Neuronal stem cell (in vitro differentiated cells): ENCODE measurements at regions not wholly inside any gene's neighbourhood (a gene's known extent, or its start where the extent isn't known, plus 50 kb on each side); places are given as distances from the start of the nearest gene placed in this dataset.

Experiments used
- DNase-seq: peaks from one replicate; pipeline ENCODE4 v3.0.0-alpha.2; 2013; ENCODE audit warnings: low spot score
- H2AFZ ChIP-seq: one replicate; pipeline ENCODE4 v1.6.1; 2013; ENCODE audit warnings: mild to moderate bottlenecking, low read length, inconsistent platforms
- H2AK5ac ChIP-seq: 2 replicates; pipeline ENCODE4 v1.6.1; 2013; ENCODE audit warnings: low read depth, mild to moderate bottlenecking, inconsistent platforms, low read length, moderate library complexity, mixed read lengths
- H2BK120ac ChIP-seq: 2 replicates; pipeline ENCODE4 v1.6.1; 2013; ENCODE audit warnings: low read depth, mild to moderate bottlenecking, inconsistent platforms, low read length, moderate library complexity, mixed read lengths
- H2BK12ac ChIP-seq: one replicate; pipeline ENCODE4 v1.6.1; 2013; ENCODE audit warnings: low read length, inconsistent platforms
- H2BK15ac ChIP-seq: 2 replicates; pipeline ENCODE4 v1.6.1; 2013; ENCODE audit warnings: mild to moderate bottlenecking, low read length, inconsistent platforms, mixed read lengths
- H2BK5ac ChIP-seq: one replicate; pipeline ENCODE4 v1.6.1; 2013; ENCODE audit warnings: inconsistent platforms, mild to moderate bottlenecking, low read length, moderate library complexity
- H3K14ac ChIP-seq: one replicate; pipeline ENCODE4 v1.6.1; 2013; ENCODE audit warnings: low read length, inconsistent platforms
- H3K18ac ChIP-seq: 2 replicates; pipeline ENCODE4 v1.6.1; 2013; ENCODE audit warnings: low read length, inconsistent platforms
- H3K23ac ChIP-seq: 2 replicates; pipeline ENCODE4 v1.6.1; 2013; ENCODE audit warnings: low read depth, mild to moderate bottlenecking, mixed read lengths, low read length, inconsistent platforms; ENCODE audit not compliant: poor library complexity
- H3K27ac ChIP-seq: replicated peaks from 3 replicates; pipeline ENCODE4 v1.5.1; 2013; ENCODE audit warnings: low read length, inconsistent platforms
- H3K27me3 ChIP-seq, 3 experiments: 2 replicates each; pipeline ENCODE4 v1.6.1; 2013; ENCODE audit warnings: low read length in 3 of 3, mild to moderate bottlenecking in 2 of 3, inconsistent platforms in 1 of 3, low read depth in 1 of 3, mixed read lengths in 1 of 3, moderate library complexity in 1 of 3; ENCODE audit not compliant: control insufficient read depth in 3 of 3, insufficient read depth in 3 of 3
- H3K36me3 ChIP-seq, 2 donors: replicated peaks in 1 of 2; 2 replicates each; pipeline ENCODE4 v1.6.1; 2013; ENCODE audit warnings: low read length in 2 of 2; ENCODE audit not compliant: control insufficient read depth in 2 of 2, insufficient read depth in 2 of 2
- H3K4ac ChIP-seq: 2 replicates; pipeline ENCODE4 v1.6.1; 2013; ENCODE audit warnings: inconsistent platforms, mild to moderate bottlenecking, low read length, moderate library complexity
- H3K4me1 ChIP-seq, 2 donors: 1 replicate in 1 of 2; 2 replicates in 1 of 2; pipeline ENCODE4 v1.6.1; 2013; ENCODE audit warnings: low read length in 2 of 2, low read depth in 1 of 2; ENCODE audit not compliant: control insufficient read depth in 2 of 2, insufficient read depth in 1 of 2
- H3K4me2 ChIP-seq: one replicate; pipeline ENCODE4 v1.6.1; 2013; ENCODE audit warnings: mild to moderate bottlenecking, low read length, inconsistent platforms; ENCODE audit not compliant: insufficient read depth, poor library complexity, severe bottlenecking
- H3K4me3 ChIP-seq, 2 donors: 2 replicates each; pipeline ENCODE4 v1.5.1; 2013; ENCODE audit warnings: low read length in 2 of 2, mild to moderate bottlenecking in 2 of 2, inconsistent platforms in 1 of 2, moderate library complexity in 1 of 2
- H3K79me1 ChIP-seq: one replicate; pipeline ENCODE4 v1.6.1; 2013; ENCODE audit warnings: low read depth, mild to moderate bottlenecking, inconsistent platforms, low read length, moderate library complexity
- H3K9ac ChIP-seq: one replicate; pipeline ENCODE4 v1.6.1; 2013; ENCODE audit warnings: mild to moderate bottlenecking, low read depth, low read length, inconsistent platforms; ENCODE audit not compliant: poor library complexity
- H3K9me3 ChIP-seq, 2 donors: replicated peaks in 1 of 2; 2 replicates each; pipeline versions ENCODE3 to v1.6.1; 2013; ENCODE audit warnings: low read length in 2 of 2, mild to moderate bottlenecking in 2 of 2, inconsistent platforms in 1 of 2, low read depth in 1 of 2, mixed read lengths in 1 of 2, moderate library complexity in 1 of 2; ENCODE audit not compliant: control insufficient read depth in 2 of 2, insufficient read depth in 1 of 2
- H4K8ac ChIP-seq: one replicate; pipeline ENCODE4 v1.6.1; 2013; ENCODE audit warnings: low read depth, mild to moderate bottlenecking, inconsistent platforms, low read length, moderate library complexity
- H4K91ac ChIP-seq: one replicate; pipeline ENCODE4 v1.6.1; 2013; ENCODE audit warnings: low read length, low read depth, mild to moderate bottlenecking, inconsistent platforms; ENCODE audit not compliant: poor library complexity
- WGBS, 2 donors: extraction: QIAGEN DNeasy Blood & Tissue Kit; methylation state at CpG; one replicate each; pipeline ENCODE4 v1.1.7; 2013; ENCODE audit warnings: missing lambda C conversion rate in 2 of 2, mixed read lengths in 1 of 2; ENCODE audit not compliant: insufficient read length in 2 of 2, insufficient replicate concordance in 1 of 2; ENCODE audit errors: extremely low coverage in 2 of 2; 5-methylcytosine and 5-hydroxymethylcytosine counted together

DNA sequence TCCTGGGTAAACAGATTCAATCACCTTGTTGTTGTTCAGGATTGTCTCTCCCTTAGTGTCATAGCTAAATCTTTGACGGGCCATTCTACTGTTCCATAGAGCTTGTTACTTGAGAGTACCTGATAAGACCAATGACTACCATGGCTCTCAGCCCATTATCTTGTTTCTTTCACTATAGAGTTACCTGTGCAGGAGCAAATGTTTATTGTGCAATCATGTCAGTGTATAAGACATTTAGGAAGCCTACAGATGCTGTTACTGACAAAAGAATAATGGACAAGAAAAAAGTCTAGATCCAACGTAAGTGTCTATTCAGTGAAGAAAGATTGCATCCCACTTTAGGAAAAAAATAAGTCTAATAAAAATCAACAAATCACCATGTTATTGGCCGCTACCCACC is 1041.7 kb upstream of the AUTS2 start:
- Histone ChIP-seq H3K18ac (no peak overlapping the region), H3K36me3 (no peaks in the 10 kb centered on the region), H3K27me3 (no peaks in the 10 kb centered on the region), H3K9ac (no peak overlapping the region), H3K4ac (no peak overlapping the region), H3K27ac (no peak overlapping the region), H2BK5ac (no peak overlapping the region), H3K23ac (no peak overlapping the region), H4K8ac (no peak overlapping the region), H2BK12ac (no peak overlapping the region), H4K91ac (no peak overlapping the region), H3K14ac (no peak overlapping the region), H3K79me1 (no peaks in the 10 kb centered on the region), H3K4me3 (no peak overlapping the region), H2AFZ (no peak overlapping the region), H2BK120ac (no peak overlapping the region), H2BK15ac (no peak overlapping the region), H3K4me1 (no peaks in the 10 kb centered on the region), H3K4me2 (no peak overlapping the region), H2AK5ac (no peak overlapping the region), H3K9me3 (no peaks in the 10 kb centered on the region)
- DNase-seq: no peak
- no CpG with 5 or more reads among the region's 3 CpGs for WGBS, 2 donors

- H2BK12ac ChIP-seq: no peak overlapping the region
- H3K27me3 ChIP-seq: no peaks in the 10 kb centered on the region
- no peak overlapping the region for H3K4ac ChIP-seq
- no peak overlapping the region for H3K27ac ChIP-seq
- no peak for DNase-seq
- no peak overlapping the region for H3K18ac ChIP-seq
- no peaks in the 10 kb centered on the region for H3K4me1 ChIP-seq
- H3K9ac ChIP-seq: no peak overlapping the region
- H2BK5ac ChIP-seq: no peak overlapping the region
- H2AFZ ChIP-seq: no peak overlapping the region
- WGBS, 2 donors: 100% methylated on average over 1 of the region's 1 CpG
- H2AK5ac ChIP-seq: no peak overlapping the region
- no peak overlapping the region for H4K91ac ChIP-seq
- no peaks in the 10 kb centered on the region for H3K36me3 ChIP-seq
- no peaks in the 10 kb centered on the region for H3K9me3 ChIP-seq
- H2BK15ac ChIP-seq: no peak overlapping the region
- no peaks in the 10 kb centered on the region for H3K79me1 ChIP-seq
- no peak overlapping the region for H3K14ac ChIP-seq
- no peak overlapping the region for H3K4me3 ChIP-seq
- H4K8ac ChIP-seq: no peak overlapping the region
- H3K4me2 ChIP-seq: no peak overlapping the region
- H2BK120ac ChIP-seq: no peak overlapping the region
- no peak overlapping the region for H3K23ac ChIP-seq
Observed at GRCh38 chr7:68559518-68559917, 1038.8 kb upstream of the AUTS2 start.

DNA sequence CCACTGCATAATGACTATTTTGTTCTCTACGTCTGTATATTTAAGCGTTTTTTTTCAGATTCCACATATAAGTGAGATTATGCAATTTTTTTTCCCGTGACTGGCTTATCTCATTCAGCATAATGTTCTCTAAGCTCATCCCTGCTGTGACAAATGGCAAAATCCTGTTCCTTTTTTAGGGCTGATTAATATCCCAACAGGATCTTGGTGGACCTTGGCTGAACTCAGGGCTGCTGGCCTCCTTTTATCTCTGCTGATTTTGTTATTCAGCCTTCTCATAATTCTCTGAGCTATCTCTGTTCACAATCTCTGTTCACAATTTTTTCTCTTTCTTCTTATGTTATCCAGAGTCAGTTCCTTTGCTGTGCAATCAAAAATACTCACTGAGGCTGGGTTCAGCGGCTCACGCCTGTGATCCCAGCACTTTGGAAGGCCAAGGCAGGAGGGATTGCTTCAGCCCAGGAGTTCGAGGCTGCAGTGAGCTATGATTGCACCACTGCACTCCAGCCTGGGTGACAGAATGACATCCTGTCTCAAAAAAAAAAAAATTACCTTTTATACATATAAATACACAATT is 1035.9 kb upstream of the AUTS2 start:
- Histone ChIP-seq H3K9ac (no peak overlapping the region), H3K4me2 (no peak overlapping the region)
- no peak for DNase-seq

DNA sequence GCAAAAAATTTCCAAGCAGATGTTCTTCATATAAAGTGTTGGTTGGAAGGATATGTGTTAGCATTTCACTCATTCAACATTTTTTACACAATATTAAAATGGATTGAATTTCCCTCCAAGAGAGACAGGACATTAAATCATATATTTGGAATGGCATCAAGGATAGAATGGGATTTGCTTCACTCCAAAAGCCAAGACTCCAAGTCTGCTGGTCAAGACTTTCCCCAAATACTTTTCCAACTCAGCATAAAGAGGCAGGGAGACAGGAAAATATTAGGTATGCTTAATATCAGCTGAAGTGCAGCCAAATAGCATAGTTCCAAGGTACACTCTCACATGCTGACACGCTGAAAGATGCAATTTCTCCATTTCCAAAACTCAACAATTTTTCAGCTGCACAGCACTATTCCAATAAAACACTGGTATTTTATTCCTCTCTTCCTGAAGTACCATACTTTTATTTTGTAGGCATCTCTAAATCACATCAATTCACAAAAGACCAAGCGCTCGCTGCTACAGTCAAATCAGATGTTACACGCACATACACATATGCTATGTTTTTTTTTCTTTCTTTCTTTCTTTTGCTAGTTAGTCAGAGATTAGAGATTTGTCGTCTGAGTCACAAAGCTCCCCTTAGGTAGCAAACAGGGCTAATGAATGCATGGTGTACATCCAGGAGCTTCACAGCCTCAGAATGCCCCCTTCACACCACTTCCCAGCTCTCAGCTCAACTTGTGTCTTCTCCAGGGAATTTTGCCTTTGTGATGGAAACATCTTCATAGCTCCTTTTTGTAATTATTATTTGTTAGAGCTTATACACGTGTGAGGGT is 1033.8 kb upstream of the AUTS2 start:
- no peak overlapping the region for H4K8ac ChIP-seq
- no peak overlapping the region for H2AFZ ChIP-seq
- no peaks in the 10 kb centered on the region for H3K27me3 ChIP-seq
- no peak overlapping the region for H3K27ac ChIP-seq
- H2BK120ac ChIP-seq: no peak overlapping the region
- H3K79me1 ChIP-seq: no peaks in the 10 kb centered on the region
- H3K14ac ChIP-seq: no peak overlapping the region
- H3K9me3 ChIP-seq: no peaks in the 10 kb centered on the region
- H2BK12ac ChIP-seq: no peak overlapping the region
- no peaks in the 10 kb centered on the region for H3K4me1 ChIP-seq
- no peak overlapping the region for H2BK15ac ChIP-seq
- no peak overlapping the region for H3K23ac ChIP-seq
- DNase-seq: no peak
- H3K9ac ChIP-seq: no peak overlapping the region
- no peak overlapping the region for H3K4ac ChIP-seq
- H3K4me3 ChIP-seq: no peak overlapping the region
- H4K91ac ChIP-seq: no peak overlapping the region
- whole genome bisulfite sequencing, 2 donors: no CpG with 5 or more reads among the region's 6 CpGs
- no peak overlapping the region for H3K4me2 ChIP-seq
- H2BK5ac ChIP-seq: no peak overlapping the region
- no peaks in the 10 kb centered on the region for H3K36me3 ChIP-seq
- no peak overlapping the region for H3K18ac ChIP-seq
- no peak overlapping the region for H2AK5ac ChIP-seq

More for the DNA sequence above, 1035.9 kb upstream of the AUTS2 start:
- Histone ChIP-seq H3K4me3 (no peak overlapping the region), H3K4ac (no peak overlapping the region), H2BK5ac (no peak overlapping the region), H3K36me3 (no peaks in the 10 kb centered on the region), H4K8ac (no peak overlapping the region), H3K27ac (no peak overlapping the region), H2BK120ac (no peak overlapping the region), H3K23ac (no peak overlapping the region), H3K14ac (no peak overlapping the region), H3K9me3 (no peaks in the 10 kb centered on the region), H4K91ac (no peak overlapping the region), H2BK12ac (no peak overlapping the region), H3K79me1 (no peaks in the 10 kb centered on the region), H3K18ac (no peak overlapping the region), H3K4me1 (no peaks in the 10 kb centered on the region), H3K27me3 (no peaks in the 10 kb centered on the region), H2BK15ac (no peak overlapping the region), H2AK5ac (no peak overlapping the region), H2AFZ (no peak overlapping the region)
- WGBS, 2 donors: no CpG with 5 or more reads among the region's 6 CpGs
